NCI-H2029 treated with DMSO at 0.1 percent for 48 hours (cell line): ENCODE measurements at regions not wholly inside any gene's neighbourhood (a gene's known extent, or its start where the extent isn't known, plus 50 kb on each side); places are given as distances from the start of the nearest gene placed in this dataset.

Experiments
- DNase-seq: peaks from one replicate; lab custom pipeline; 2025; lab: John Stamatoyannopoulos, UW

- no peak for DNase-seq
Observed at GRCh38 chr2:23286758-23287704, 97.9 kb upstream of the KLHL29 start.

GRCh38 chr2:23289671-23290070 lies 95.3 kb upstream of the KLHL29 start:
- DNase-seq: no peak

- no peak for DNase-seq
Observed at GRCh38 chr2:23291239-23291638, 93.7 kb upstream of the KLHL29 start.

GRCh38 chr2:23292024-23292423 lies 93.0 kb upstream of the KLHL29 start:
- no peak for DNase-seq

GRCh38 chr2:23293063-23293462 lies 91.9 kb upstream of the KLHL29 start:
- DNase-seq: no peak

GRCh38 chr2:23293731-23294130 lies 91.2 kb upstream of the KLHL29 start:
- DNase-seq: no peak

GRCh38 chr2:23294238-23294637 lies 90.7 kb upstream of the KLHL29 start:
- no peak for DNase-seq

GRCh38 chr2:23296691-23297090 lies 88.3 kb upstream of the KLHL29 start:
- DNase-seq: no peak

- DNase-seq: no peak
Observed at GRCh38 chr2:23297112-23297511, 87.9 kb upstream of the KLHL29 start.

GRCh38 chr2:23298551-23298950 lies 86.4 kb upstream of the KLHL29 start:
- DNase-seq: no peak

GRCh38 chr2:23299476-23300195 lies 85.3 kb upstream of the KLHL29 start:
- DNase-seq: no peak

- DNase-seq: no peak
Observed at GRCh38 chr2:23301136-23301535, 83.8 kb upstream of the KLHL29 start.

GRCh38 chr2:23302591-23302990 lies 82.4 kb upstream of the KLHL29 start:
- no peak for DNase-seq

- no peak for DNase-seq
Observed at GRCh38 chr2:23306401-23306800, 78.6 kb upstream of the KLHL29 start.

- no peak for DNase-seq
Observed at GRCh38 chr2:23311186-23311585, 73.8 kb upstream of the KLHL29 start.

GRCh38 chr2:23312996-23313606 lies 71.9 kb upstream of the KLHL29 start:
- DNase-seq: no peak

GRCh38 chr2:23314687-23315086 lies 70.3 kb upstream of the KLHL29 start:
- no peak for DNase-seq

GRCh38 chr2:23320058-23320457 lies 64.9 kb upstream of the KLHL29 start:
- no peak for DNase-seq

GRCh38 chr2:23321751-23322150 lies 63.2 kb upstream of the KLHL29 start:
- no peak for DNase-seq

- no peak for DNase-seq
Observed at GRCh38 chr2:23322567-23323197, 62.3 kb upstream of the KLHL29 start.

GRCh38 chr2:23323198-23323916 lies 61.6 kb upstream of the KLHL29 start:
- DNase-seq: no peak
